ENCODE measurements at regions not wholly inside any gene's neighbourhood (a gene's known extent, or its start where the extent isn't known, plus 50 kb on each side); places are given as distances from the start of the nearest gene placed in this dataset.

DNA sequence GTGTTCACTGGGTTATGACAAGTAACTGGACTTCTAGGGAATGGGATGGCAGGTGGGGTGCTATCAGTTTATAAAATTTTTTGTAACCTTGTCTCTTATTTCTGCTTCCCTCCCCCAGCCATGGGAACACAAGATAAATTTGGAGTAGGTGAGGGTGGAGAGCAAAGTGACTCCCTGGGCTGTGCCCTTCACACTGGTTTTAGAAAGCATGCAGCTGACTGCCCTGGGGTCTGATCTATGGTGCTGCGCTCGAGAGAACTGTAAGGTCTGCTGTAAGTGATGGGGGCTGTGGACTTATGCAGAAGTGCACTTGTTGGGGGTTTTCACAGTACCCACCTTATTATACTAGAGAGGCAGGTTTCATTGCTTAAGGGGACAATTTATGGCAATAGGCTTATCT lies 247.7 kb upstream of the DMRT1 start:
- Histone ChIP-seq H3K27ac (ENCODE audit: low read depth, low read length) (no peak overlapping the region), H2BK15ac (ENCODE audit: low read length) (no peak overlapping the region), H4K91ac (replicated peaks; ENCODE audit: insufficient read length, low read length) (no peak overlapping the region), H3K79me1 (ENCODE audit: low read depth, low read length) (no peaks in the 10 kb centered on the region; the same call in 1 of the 2 replicates), H3K23ac (ENCODE audit: insufficient read length) (no peak overlapping the region), H3K18ac (ENCODE audit: extremely low read depth, low read length) (no peak overlapping the region), H3K4ac (replicated peaks; ENCODE audit: insufficient read length, low read depth, low read length) (no peak overlapping the region), H2BK20ac (ENCODE audit: low read length) (no peak overlapping the region), H3K4me3 (ENCODE audit: extremely low read depth in 1 of 4, insufficient read depth in 2 of 4, low read depth in 3 of 4, low read length in 4 of 4) (no peak overlapping the region), H4K5ac (ENCODE audit: insufficient read length, low read depth, low read length) (no peak overlapping the region), H3K9ac (replicated peaks in 1 of 4; ENCODE audit: extremely low read depth in 1 of 4, low read depth in 3 of 4, low read length in 3 of 4) (no peak overlapping the region), H4K8ac (ENCODE audit: extremely low read depth, insufficient read depth, low read length) (no peak overlapping the region), H3K14ac (ENCODE audit: insufficient read length) (no peak overlapping the region), H2AFZ (ENCODE audit: low read length) (no peak overlapping the region), H3K4me1 (replicated peaks in 1 of 4; ENCODE audit: control insufficient read depth in 3 of 4, insufficient read depth in 4 of 4, low read length in 3 of 4) (peaks cover 0 to 4% (median under 1%) of the 10 kb centered on the region in 4 experiments; a peak in 3 of 7 replicates), H2BK12ac (ENCODE audit: low read depth, low read length) (no peak overlapping the region), H2BK5ac (ENCODE audit: low read depth, low read length) (no peak overlapping the region), H3K23me2 (ENCODE audit: low read depth, low read length) (no peaks in the 10 kb centered on the region), H3K9me3 (ENCODE audit: insufficient read depth in 2 of 2, low read depth in 1 of 2, low read length in 1 of 2) (no peaks in the 10 kb centered on the region), H3K4me2 (ENCODE audit: insufficient read depth in 1 of 2, low read depth in 2 of 2, low read length in 2 of 2) (no peak overlapping the region), H3K36me3 (ENCODE audit: control insufficient read depth in 2 of 4, insufficient read depth in 4 of 4, low read length in 3 of 4) (no peaks in the 10 kb centered on the region), H3K56ac (replicated peaks; ENCODE audit: insufficient read length, low read depth, low read length) (no peak overlapping the region), H3K79me2 (ENCODE audit: control insufficient read depth in 1 of 2, insufficient read depth in 2 of 2, low read length in 2 of 2) (no peaks in the 10 kb centered on the region; a peak in 2 of 4 replicates), H3K27me3 (replicated peaks in 1 of 4; ENCODE audit: control insufficient read depth in 3 of 4, extremely low read depth in 1 of 4, insufficient read depth in 3 of 4, low read length in 3 of 4) (no peaks in the 10 kb centered on the region), H2AK5ac (ENCODE audit: low read depth, low read length) (no peak overlapping the region), H4K20me1 (replicated peaks in 1 of 2; ENCODE audit: control insufficient read depth in 1 of 2, insufficient read depth in 2 of 2, low read length in 2 of 2) (peaks cover 0 to 3% of the 10 kb centered on the region in 2 experiments), H2BK120ac (replicated peaks; ENCODE audit: low read depth, low read length) (no peak overlapping the region)
- FAIRE-seq (no peak), DNase-seq (ENCODE audit: low read depth in 1 of 2, low spot score in 2 of 2) (no peak)
- ChIA-PET POLR2A (ENCODE audit: partially characterized antibody) (no interaction called here), CTCF (ENCODE audit: partially characterized antibody) (no interaction called here)
- TF ChIP-seq JUND (IDR thresholded peaks at IDR 0.05; ENCODE audit: low read length) (no peak), SRF (IDR thresholded peaks at IDR 0.05; ENCODE audit: low read depth, low read length) (no peak), KDM4A (IDR thresholded peaks at IDR 0.05; ENCODE audit: low read depth, low read length, severe bottlenecking) (no peak), POLR2AphosphoS5 (IDR thresholded peaks at IDR 0.05; ENCODE audit: low read depth, low read length) (no peak)
- WGBS, 2 experiments (ENCODE audit: extremely low coverage in 1 of 2, insufficient coverage in 1 of 2, insufficient read length in 1 of 2, insufficient replicate concordance in 2 of 2, low coverage in 1 of 2, low lambda C conversion rate in 2 of 2, missing lambda C conversion rate in 1 of 2), result 90% methylated on average over 2 of the region's 2 CpGs; no CpG with 5 or more reads in 1 of the 2 experiments

All from H1 (cell line).